HG02678 (cell line): ENCODE measurements at regions not wholly inside any gene's neighbourhood (a gene's known extent, or its start where the extent isn't known, plus 50 kb on each side); places are given as distances from the start of the nearest gene placed in this dataset.

ENCODE experiments used
- ATAC-seq: cut with Tn5 transposase; IDR thresholded peaks from one replicate; pipeline ENCODE4 v1.9.1; 2021; ENCODE audit warnings: mild to moderate bottlenecking, moderate library complexity; ENCODE audit not compliant: unreplicated experiment

GRCh38 chr5:65068410-65068809 lies 299.7 kb downstream of the CWC27 start:
- peak; percentile 55 for ATAC-seq

DNA sequence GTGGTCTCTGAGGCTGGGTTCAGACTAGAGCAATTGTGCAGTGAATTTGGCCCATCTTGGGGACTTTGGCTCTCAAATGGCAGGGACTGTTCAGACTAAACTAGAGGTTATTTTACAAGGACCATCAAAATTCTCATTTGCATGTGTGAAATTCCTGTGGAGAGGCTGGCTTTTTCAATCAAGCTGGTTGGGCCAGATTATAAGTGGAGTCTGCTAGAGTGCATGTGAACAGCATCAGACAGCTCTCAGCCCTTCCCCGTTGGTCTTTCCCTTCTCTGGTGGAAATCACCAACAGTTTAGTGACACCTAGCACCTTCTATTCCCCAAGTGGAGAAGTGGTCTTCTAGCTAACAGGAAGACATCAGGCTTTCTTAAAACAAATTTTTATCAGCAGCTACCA lies 301.3 kb downstream of the CWC27 start:
- no peak for ATAC-seq

DNA sequence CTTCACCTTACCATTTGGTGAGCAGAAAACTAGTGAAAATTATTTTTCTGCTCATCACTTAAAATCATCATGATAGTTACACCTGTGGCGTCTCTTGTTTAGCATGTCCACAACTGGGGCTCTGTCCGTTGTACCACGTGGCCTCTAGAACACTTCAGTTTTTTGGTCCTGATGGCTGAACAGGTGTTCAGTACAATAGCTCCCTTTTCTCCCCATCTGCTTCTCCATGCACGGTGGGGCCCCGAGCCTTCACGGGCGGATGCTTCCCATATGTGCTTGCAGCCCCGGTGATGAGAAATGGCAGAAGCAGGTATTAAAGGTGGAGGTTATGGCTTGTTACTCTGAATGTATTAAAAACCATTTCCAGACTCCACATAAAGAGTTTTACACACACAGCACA lies 304.1 kb downstream of the CWC27 start:
- peak; percentile 38 for ATAC-seq

DNA sequence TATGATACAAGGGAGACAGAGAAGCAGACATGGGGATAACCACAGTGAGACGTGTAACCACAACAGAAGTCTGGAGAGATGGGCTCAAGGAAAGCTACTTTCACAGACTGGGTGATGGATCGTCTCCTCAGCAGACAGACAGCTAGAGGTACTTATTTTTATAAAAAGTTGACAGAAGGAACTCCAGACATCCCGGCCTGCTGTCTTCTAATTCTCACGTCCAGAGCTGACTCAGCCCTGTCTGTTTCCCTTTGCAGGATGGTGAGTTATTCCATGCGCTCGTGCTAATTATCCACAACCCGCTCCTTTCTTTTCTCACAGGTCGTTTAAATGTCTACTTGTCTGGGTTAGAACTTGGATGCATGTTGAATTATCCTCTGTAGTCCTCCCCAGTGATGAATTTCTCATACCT lies 304.5 kb downstream of the CWC27 start:
- ATAC-seq = peak; percentile 10

GRCh38 chr5:65075623-65076250 lies 307.0 kb downstream of the CWC27 start:
- ATAC-seq = no peak

DNA sequence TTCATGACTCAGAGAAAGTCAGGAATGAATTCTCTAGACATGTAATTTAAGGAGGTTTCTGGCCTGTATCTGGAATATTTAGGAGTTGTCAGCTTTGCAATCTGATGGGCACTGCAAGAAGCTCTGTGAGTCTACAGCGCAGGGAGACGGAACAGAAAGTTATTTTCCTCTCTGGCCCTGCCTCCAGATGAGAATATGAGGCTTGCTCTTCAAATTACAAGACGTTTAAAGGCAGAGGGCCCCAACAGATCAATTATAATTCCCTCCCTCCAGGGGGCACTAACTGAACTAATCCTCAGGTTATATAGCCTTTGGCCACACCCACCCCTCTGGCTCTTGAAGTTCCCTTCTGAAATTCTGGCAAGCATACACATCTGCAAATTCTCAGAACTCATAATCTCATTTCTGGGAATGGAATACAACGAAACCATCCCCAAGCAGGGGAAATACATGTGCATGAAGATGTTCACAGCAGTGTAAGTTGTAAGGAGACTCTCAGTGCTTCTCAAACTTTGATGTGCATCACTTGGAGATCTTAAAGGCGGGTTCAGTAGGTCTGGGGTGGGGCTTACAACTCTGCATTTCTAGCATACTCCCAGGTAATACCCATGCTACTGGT lies 307.6 kb downstream of the CWC27 start:
- ATAC-seq = peak; percentile 79

DNA sequence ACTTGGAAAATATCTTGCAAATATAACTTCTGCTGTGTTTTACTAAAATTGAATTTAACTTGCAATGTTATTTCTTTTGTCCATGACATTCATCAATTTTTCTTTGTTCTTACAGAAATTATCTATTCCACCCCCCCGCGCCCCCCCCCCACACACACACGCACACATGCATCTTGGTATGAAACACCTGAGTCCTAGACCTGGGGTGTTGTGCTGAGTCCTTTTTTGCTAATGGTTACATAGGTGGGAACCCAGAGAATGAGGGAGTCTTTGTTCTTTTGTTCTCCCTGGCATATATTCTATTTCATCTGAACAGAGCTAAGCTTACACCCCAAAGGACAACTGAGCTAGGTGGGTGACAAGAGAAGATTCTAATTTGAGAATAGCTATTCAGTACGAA lies 308.9 kb downstream of the CWC27 start:
- no peak for ATAC-seq

DNA sequence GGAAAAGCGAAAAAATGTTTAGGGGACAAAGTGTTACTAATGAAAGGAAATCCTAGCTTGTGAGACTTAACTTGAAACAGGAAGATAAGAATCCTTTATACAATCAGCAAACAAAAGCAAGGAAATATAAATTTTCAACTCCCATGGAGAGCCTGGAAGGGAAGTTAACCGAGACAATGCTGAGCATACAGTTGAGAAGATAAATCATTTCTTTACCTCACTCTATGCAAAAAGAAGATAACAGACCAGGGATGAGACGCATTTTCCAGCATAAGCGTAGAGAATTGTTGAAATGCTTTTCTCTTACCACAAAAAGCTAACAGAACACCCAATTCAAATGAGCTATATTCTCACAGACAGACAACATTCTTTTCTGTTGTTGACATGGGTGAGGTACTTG lies 309.6 kb downstream of the CWC27 start:
- ATAC-seq = no peak

GRCh38 chr5:65081071-65081470 lies 312.3 kb downstream of the CWC27 start:
- ATAC-seq = no peak

GRCh38 chr5:65084795-65085515 lies 316.2 kb downstream of the CWC27 start:
- ATAC-seq = no peak

GRCh38 chr5:65085516-65085850 lies 316.8 kb downstream of the CWC27 start:
- ATAC-seq = no peak

DNA sequence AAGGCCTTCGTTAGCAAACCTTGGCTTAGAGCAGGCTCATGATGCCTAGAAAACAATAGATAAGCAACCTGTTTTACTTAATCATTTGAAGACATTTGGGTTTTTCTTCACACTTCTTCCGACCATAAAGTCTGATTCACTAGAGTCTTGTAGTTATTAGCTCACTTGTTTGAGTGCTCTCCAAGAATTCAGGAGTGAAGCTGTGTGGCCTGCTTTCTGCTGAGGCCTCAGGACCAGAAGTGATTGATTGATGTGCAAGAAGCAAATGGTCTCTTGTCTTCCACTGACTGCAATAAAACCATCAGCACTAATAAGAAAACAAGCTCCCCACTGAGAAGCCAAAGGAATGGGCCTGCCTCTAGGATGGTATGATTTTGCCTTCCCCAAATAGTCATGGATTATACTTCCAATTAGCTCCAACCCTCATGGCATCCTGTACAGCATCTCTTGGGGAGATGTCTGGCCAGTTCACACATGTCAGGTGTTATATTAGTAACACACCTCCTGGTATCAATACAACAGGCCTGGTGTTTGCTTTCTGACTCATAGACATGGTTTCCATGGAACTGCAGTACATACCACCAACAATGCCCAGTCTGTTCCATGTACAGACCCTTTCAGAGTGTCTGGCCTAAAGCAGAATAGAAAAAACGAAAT lies 317.6 kb downstream of the CWC27 start:
- ATAC-seq = no peak

DNA sequence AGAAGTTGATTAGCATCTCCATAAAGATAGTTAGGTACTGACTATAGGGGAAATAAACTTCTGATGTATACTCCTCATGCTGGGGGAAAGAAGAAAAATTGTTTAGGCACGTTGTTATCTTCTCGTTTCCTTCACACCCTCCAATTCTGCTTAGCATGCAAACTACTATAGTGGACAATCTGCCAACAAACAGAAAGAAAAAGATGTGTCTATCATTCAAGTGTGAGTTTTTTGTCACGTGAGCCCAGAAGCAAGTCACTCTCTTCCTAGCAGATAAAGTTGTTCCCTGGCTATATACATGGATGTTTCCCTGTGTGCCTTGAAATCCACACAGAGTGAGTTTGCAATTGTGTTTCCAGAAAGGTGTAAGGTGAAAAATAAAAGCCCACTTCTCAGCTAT lies 318.4 kb downstream of the CWC27 start:
- no peak for ATAC-seq

DNA sequence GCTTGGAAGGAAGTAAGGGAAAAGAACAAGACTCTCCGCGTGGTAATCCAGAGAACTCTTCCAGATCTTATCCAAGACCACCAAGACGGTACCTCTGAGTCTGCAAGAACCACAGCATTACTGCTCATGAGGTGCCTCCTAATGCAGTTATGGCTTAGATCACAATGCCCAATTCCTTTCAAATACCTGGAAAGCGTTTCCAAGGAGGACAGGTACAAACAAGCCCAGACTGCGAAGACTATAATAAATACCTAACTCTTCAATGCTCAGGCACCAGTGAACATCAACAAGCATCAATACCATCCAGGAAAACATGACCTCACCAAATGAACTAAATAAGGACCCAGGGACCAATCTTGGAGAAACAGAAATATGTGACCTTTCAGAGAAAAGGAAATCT lies 325.5 kb downstream of the CWC27 start:
- no peak for ATAC-seq

DNA sequence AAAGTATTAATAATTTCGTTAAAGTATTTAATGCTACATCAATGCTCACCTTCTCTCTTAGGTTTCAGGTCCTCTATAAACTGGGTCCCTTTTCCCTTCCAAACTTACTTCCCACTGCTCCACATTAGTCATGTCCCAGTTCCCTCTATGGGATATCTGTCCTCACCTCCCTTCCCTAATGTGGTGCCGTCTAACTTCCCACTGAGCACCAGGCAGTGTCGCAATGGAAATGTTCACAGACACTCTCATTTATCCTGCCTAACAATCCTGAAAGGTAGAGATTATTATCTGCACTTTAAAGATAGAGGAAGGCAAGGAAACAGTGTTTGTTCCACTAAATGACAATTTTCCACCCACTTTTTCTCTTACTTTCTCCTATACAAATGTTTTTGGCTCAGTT lies 329.7 kb downstream of the CWC27 start:
- ATAC-seq = no peak
